Endothelial cell of umbilical vein (primary cell): ENCODE measurements at regions not wholly inside any gene's neighbourhood (a gene's known extent, or its start where the extent isn't known, plus 50 kb on each side); places are given as distances from the start of the nearest gene placed in this dataset.

ENCODE experiments used
- EZH2 ChIP-seq: IDR thresholded peaks from 2 replicates; pipeline ENCODE4 v1.6.1; 2012; ENCODE audit warnings: borderline replicate concordance, low read depth, mild to moderate bottlenecking, moderate library complexity, low read length, inconsistent platforms; ENCODE audit not compliant: severe bottlenecking
- FOS ChIP-seq: IDR thresholded peaks from 2 replicates; pipeline ENCODE4 v1.6.1; 2011; ENCODE audit warnings: mild to moderate bottlenecking, low read length, moderate library complexity, borderline replicate concordance; ENCODE audit not compliant: insufficient read depth
- GATA2 ChIP-seq: IDR thresholded peaks from 2 replicates; pipeline ENCODE4 v1.7.0; 2011; ENCODE audit warnings: low read depth, mild to moderate bottlenecking, moderate library complexity, mixed read lengths, low read length; ENCODE audit not compliant: insufficient read length, insufficient read depth
- JUN ChIP-seq: IDR thresholded peaks from 2 replicates; pipeline ENCODE4 v1.6.1; 2011; ENCODE audit warnings: borderline replicate concordance, low read depth; ENCODE audit not compliant: insufficient read length, insufficient read depth
- MAX ChIP-seq: IDR thresholded peaks from 2 replicates; pipeline ENCODE4 v1.6.1; 2011; ENCODE audit not compliant: insufficient read depth, insufficient read length
- MYC ChIP-seq: IDR thresholded peaks from one replicate; pipeline ENCODE4 v1.6.1; 2011; ENCODE audit warnings: mild to moderate bottlenecking, low read depth, low read length
- POLR2A ChIP-seq: IDR thresholded peaks from 2 replicates; pipeline ENCODE4 v1.6.1; 2012; ENCODE audit warnings: low read depth, mild to moderate bottlenecking, control low read depth, low read length
- POLR2AphosphoS5 ChIP-seq: IDR thresholded peaks from 2 replicates; pipeline ENCODE4 v1.6.1; 2012; ENCODE audit warnings: low read depth, mild to moderate bottlenecking, control low read depth, low read length, moderate library complexity; ENCODE audit not compliant: insufficient read depth
- TF ChIP-seq, protein P1 (sequence below), 2 donors: IDR thresholded peaks; 1 replicate in 1 of 2; 2 replicates in 1 of 2; pipeline ENCODE4 v1.5.1; 2011; ENCODE audit warnings: low read length in 2 of 2, mild to moderate bottlenecking in 2 of 2, moderate library complexity in 2 of 2, control low read depth in 1 of 2, inconsistent platforms in 1 of 2, low read depth in 1 of 2; ENCODE audit not compliant: insufficient read depth in 1 of 2; ENCODE audit errors: extremely low read depth in 1 of 2

DNA sequence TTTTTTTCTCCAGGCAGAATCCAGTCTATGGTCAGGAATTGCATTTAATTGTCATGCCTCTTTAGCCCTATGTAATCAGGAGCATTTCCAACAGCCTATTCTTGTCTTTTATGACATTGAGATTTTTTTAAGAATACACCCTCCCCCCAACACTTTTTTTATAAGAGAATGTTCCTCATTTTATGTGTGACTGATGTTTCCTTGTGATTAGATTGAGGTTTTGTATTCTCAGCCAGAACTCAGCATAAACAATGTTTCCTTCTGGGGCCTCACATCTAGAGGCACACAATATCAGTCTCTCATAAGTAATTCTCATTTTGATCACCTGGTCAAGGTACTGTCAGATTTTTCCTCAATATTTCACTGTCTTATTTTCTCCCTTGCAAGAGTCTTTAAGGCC, 193.4 kb upstream of the PDE1C start:
- TF ChIP-seq POLR2AphosphoS5 (no peak), EZH2 (no peak), MAX (no peak), POLR2A (no peak), MYC (no peak), GATA2 (no peak), JUN (no peak), FOS (no peak)
- TF ChIP-seq, protein P1, sequence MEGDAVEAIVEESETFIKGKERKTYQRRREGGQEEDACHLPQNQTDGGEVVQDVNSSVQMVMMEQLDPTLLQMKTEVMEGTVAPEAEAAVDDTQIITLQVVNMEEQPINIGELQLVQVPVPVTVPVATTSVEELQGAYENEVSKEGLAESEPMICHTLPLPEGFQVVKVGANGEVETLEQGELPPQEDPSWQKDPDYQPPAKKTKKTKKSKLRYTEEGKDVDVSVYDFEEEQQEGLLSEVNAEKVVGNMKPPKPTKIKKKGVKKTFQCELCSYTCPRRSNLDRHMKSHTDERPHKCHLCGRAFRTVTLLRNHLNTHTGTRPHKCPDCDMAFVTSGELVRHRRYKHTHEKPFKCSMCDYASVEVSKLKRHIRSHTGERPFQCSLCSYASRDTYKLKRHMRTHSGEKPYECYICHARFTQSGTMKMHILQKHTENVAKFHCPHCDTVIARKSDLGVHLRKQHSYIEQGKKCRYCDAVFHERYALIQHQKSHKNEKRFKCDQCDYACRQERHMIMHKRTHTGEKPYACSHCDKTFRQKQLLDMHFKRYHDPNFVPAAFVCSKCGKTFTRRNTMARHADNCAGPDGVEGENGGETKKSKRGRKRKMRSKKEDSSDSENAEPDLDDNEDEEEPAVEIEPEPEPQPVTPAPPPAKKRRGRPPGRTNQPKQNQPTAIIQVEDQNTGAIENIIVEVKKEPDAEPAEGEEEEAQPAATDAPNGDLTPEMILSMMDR (IDR thresholded peaks at IDR 0.05; ENCODE audit: extremely low read depth in 1 of 2, insufficient read depth in 1 of 2, low read depth in 1 of 2, low read length in 2 of 2), result no peak
